DOHH2 (cell line): ENCODE measurements at regions not wholly inside any gene's neighbourhood (a gene's known extent, or its start where the extent isn't known, plus 50 kb on each side); places are given as distances from the start of the nearest gene placed in this dataset.

ENCODE experiments used
- EZH2phosphoT487 ChIP-seq: fragments of 200-600 bp; sonication (generic); IDR thresholded peaks from 2 replicates; pipeline ENCODE4 v1.6.1; 2017; ENCODE audit warnings: borderline replicate concordance, mild to moderate bottlenecking, antibody characterized with exemption, low read length, moderate library complexity, mixed read lengths
- TF ChIP-seq, protein P1 (sequence below): fragments of 200-600 bp; sonication (generic); IDR thresholded peaks from one replicate; pipeline ENCODE4 v1.5.1; 2014; ENCODE audit warnings: antibody characterized with exemption, mild to moderate bottlenecking, low read depth, low read length; ENCODE audit not compliant: poor library complexity, severe bottlenecking

DNA sequence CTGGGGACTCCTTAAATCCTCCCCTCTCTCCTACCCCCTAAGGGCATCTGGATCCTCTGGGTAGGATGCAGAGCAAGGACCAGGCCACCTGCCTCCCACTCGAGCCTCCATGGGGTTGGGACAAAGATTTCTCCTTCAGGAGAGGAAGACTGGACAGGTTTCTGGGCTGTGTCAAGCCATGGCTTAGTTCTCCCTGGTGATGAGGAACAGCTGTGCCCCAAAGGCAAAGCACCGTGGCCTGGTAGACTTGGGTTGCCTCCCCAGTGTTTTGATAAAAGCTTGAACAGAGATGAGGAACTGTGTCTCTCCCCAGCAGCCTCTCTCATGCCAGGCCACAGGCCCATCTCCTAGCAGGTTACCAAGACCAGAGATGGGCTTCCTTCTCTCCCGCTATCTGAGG is 238.3 kb downstream of the WDR11 start:
- TF ChIP-seq, protein P1, sequence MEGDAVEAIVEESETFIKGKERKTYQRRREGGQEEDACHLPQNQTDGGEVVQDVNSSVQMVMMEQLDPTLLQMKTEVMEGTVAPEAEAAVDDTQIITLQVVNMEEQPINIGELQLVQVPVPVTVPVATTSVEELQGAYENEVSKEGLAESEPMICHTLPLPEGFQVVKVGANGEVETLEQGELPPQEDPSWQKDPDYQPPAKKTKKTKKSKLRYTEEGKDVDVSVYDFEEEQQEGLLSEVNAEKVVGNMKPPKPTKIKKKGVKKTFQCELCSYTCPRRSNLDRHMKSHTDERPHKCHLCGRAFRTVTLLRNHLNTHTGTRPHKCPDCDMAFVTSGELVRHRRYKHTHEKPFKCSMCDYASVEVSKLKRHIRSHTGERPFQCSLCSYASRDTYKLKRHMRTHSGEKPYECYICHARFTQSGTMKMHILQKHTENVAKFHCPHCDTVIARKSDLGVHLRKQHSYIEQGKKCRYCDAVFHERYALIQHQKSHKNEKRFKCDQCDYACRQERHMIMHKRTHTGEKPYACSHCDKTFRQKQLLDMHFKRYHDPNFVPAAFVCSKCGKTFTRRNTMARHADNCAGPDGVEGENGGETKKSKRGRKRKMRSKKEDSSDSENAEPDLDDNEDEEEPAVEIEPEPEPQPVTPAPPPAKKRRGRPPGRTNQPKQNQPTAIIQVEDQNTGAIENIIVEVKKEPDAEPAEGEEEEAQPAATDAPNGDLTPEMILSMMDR = no peak
- TF ChIP-seq EZH2phosphoT487 = no peak
